Cardiac muscle cell (in vitro differentiated cells and primary cell): ENCODE measurements at regions not wholly inside any gene's neighbourhood (a gene's known extent, or its start where the extent isn't known, plus 50 kb on each side); places are given as distances from the start of the nearest gene placed in this dataset.

Experiments used
- DNase-seq, 2 donors: peaks; one replicate each; pipeline versions ENCODE4 v3.0.0 to v3.0.0-alpha.2; 2010 to 2017; ENCODE audit warnings: low read depth in 1 of 2, low spot score in 1 of 2
- H3K27ac ChIP-seq: fragments of 200-600 bp; sonication (generic); 2 replicates; pipeline ENCODE4 v1.5.1; 2016
- H3K27me3 ChIP-seq: fragments of 200-600 bp; sonication (generic); 2 replicates; pipeline ENCODE4 v1.6.0; 2016; ENCODE audit warnings: control low read depth
- H3K36me3 ChIP-seq: fragments of 200-600 bp; sonication (generic); 2 replicates; pipeline ENCODE4 v1.5.1; 2016; ENCODE audit warnings: control low read depth
- H3K4me1 ChIP-seq: fragments of 200-600 bp; sonication (generic); 2 replicates; pipeline ENCODE4 v1.8.1; 2017; ENCODE audit warnings: low read depth, mild to moderate bottlenecking, mixed run types
- H3K4me3 ChIP-seq: fragments of 200-600 bp; sonication (generic); 2 replicates; pipeline ENCODE4 v1.5.1; 2016; ENCODE audit warnings: mild to moderate bottlenecking
- H3K9me3 ChIP-seq: fragments of 200-600 bp; sonication (generic); 2 replicates; pipeline ENCODE4 v1.5.1; 2017; ENCODE audit warnings: low read depth, mild to moderate bottlenecking, control low read depth
- CTCF ChIP-seq: IDR thresholded peaks from 2 replicates; pipeline ENCODE4 v1.5.1; 2012; ENCODE audit warnings: low read depth, mild to moderate bottlenecking, low read length

- H3K4me3 ChIP-seq = no peak overlapping the region
- TF ChIP-seq CTCF = no peak
- H3K4me1 ChIP-seq = peaks cover 12% of the 10 kb centered on the region
- H3K9me3 ChIP-seq = no peaks in the 10 kb centered on the region
- H3K27ac ChIP-seq = no peak overlapping the region
- no peak for DNase-seq
- no peaks in the 10 kb centered on the region for H3K36me3 ChIP-seq
- H3K27me3 ChIP-seq = no peaks in the 10 kb centered on the region
Observed at GRCh38 chr6:12530345-12530744, 186.2 kb upstream of the PHACTR1 start.

GRCh38 chr6:12533586-12533985 lies 183.0 kb upstream of the PHACTR1 start:
- no peak overlapping the region for H3K27ac ChIP-seq
- H3K9me3 ChIP-seq = no peaks in the 10 kb centered on the region
- peaks cover 7% of the 10 kb centered on the region for H3K4me1 ChIP-seq
- H3K36me3 ChIP-seq = no peaks in the 10 kb centered on the region
- H3K27me3 ChIP-seq = no peaks in the 10 kb centered on the region
- TF ChIP-seq CTCF = no peak
- H3K4me3 ChIP-seq = no peak overlapping the region
- DNase-seq = no peak

GRCh38 chr6:12534069-12534853 lies 182.3 kb upstream of the PHACTR1 start:
- H3K4me3 ChIP-seq = no peak overlapping the region
- H3K4me1 ChIP-seq = peaks cover under 1% of the 10 kb centered on the region
- H3K27ac ChIP-seq = no peak overlapping the region
- H3K9me3 ChIP-seq = no peaks in the 10 kb centered on the region
- no peaks in the 10 kb centered on the region for H3K27me3 ChIP-seq
- no peaks in the 10 kb centered on the region for H3K36me3 ChIP-seq
- TF ChIP-seq CTCF = no peak
- DNase-seq = no peak

GRCh38 chr6:12535586-12536314 lies 180.8 kb upstream of the PHACTR1 start:
- Histone ChIP-seq H3K36me3 (no peaks in the 10 kb centered on the region), H3K27me3 (no peaks in the 10 kb centered on the region), H3K4me3 (no peak overlapping the region), H3K9me3 (no peaks in the 10 kb centered on the region), H3K27ac (no peak overlapping the region), H3K4me1 (no peaks in the 10 kb centered on the region)
- no peak for DNase-seq
- TF ChIP-seq CTCF = no peak

GRCh38 chr6:12536416-12536815 lies 180.2 kb upstream of the PHACTR1 start:
- Histone ChIP-seq H3K4me3 (no peak overlapping the region), H3K27ac (no peak overlapping the region), H3K27me3 (no peaks in the 10 kb centered on the region), H3K4me1 (no peaks in the 10 kb centered on the region), H3K9me3 (no peaks in the 10 kb centered on the region), H3K36me3 (no peaks in the 10 kb centered on the region)
- no peak for DNase-seq
- no peak for TF ChIP-seq CTCF
